ENCODE measurements at regions not wholly inside any gene's neighbourhood (a gene's known extent, or its start where the extent isn't known, plus 50 kb on each side); places are given as distances from the start of the nearest gene placed in this dataset.

GRCh38 chr2:49487139-49487538 lies 332.8 kb upstream of the FSHR start:
- DNase-seq, result no peak

- no peak for DNase-seq
Measured at GRCh38 chr2:49480520-49480919, 326.2 kb upstream of the FSHR start.

DNA sequence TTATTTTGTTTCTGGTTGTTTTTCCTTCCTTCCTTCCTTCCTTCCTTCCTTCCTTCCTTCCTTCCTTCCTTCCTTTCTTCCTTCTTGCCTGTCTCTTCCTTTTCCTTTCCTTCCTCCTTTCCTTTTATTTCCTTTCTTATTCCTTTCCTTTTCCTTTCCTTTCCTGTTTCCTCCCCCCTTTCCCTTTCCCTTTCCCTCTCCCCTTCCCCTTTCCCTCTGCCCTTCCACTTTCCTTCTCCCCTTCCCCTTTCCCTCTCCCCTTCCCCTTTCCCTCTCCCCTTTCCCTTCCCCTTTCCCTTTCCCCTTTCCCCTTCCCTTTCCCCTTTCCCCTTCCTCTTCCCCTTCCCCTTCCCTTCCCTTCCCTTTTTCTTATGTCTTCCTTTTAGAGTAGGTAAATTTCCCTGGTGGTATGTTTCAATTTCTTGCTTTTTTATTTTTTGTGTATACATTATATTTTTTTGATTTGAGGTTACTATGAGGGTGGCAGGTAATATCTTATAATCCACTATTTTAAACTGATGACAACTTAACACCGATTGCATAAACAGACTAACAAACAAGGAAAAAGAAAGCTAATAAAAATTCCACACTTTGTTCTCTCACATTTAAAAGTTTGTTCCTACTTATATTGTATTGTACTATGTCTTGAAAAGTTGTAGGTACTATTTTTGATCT lies 311.0 kb upstream of the FSHR start:
- no peak for DNase-seq

DNA sequence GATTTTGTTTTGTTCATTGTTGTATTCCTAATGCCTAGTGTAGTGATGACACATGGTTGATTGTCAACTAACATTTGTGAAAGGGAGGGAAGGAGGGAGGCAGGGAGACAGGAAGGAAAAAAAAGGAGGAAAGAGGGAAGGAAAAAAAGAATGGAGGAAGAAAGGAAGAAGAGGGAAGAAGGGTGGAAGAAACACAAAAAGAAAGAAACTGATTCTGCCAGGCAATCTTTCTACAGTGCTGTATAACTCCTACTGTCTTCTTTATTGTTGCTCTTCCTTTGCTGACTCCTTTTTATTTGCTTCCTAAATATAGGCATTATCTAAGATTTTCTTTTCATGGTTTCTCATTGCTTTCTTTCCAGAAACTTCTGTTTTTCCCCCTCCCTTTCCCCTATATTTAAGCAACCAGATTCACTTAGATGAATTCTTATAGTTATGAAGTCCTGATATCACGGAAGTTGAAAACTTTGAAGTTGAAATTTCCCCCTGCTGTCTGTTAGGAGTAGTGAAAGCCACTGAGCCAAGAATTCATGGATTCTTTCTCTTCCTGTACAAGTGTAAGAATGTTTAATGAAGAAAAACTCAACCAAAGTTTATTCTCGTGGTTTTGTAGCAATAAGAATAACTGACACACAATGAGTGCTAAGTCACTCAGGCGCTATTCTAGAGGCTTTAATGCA lies 305.1 kb upstream of the FSHR start:
- DNase-seq, result no peak

- no peak for DNase-seq
Measured at GRCh38 chr2:49444005-49444404, 289.7 kb upstream of the FSHR start.

- DNase-seq, result no peak
Measured at GRCh38 chr2:49426996-49427395, 272.7 kb upstream of the FSHR start.

GRCh38 chr2:49416252-49416651 lies 261.9 kb upstream of the FSHR start:
- DNase-seq, result no peak

- no peak for DNase-seq
Measured at GRCh38 chr2:49404108-49404507, 249.8 kb upstream of the FSHR start.

- DNase-seq, result no peak
Measured at GRCh38 chr2:49403637-49404036, 249.3 kb upstream of the FSHR start.

- no peak for DNase-seq
Measured at GRCh38 chr2:49379406-49379805, 225.1 kb upstream of the FSHR start.

DNA sequence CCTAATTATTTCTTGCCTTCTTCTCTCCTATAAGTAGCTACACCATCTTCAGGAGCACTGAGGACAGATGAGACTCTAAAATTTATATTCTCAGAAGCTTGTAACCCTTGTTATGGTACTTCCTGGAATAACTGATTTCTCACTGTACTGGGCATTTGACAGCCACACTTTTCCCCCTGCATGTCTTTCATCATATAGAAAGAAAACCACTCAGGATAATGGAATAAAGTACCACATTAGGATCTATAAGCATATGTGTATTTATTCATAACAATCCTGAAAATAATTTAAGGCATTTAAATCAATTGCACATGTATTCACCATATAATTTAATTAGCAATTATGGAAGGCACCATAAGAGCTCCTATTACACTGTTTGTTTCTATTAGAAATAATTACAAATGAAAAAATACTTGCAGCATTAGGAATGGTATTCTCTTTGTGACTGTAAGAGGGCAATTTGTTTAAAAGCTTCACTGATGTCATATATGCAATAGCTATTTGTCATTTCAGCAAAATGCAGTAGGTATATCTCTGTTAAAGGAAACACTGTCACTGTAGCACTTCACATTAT lies 216.9 kb upstream of the FSHR start:
- no peak for DNase-seq

DNA sequence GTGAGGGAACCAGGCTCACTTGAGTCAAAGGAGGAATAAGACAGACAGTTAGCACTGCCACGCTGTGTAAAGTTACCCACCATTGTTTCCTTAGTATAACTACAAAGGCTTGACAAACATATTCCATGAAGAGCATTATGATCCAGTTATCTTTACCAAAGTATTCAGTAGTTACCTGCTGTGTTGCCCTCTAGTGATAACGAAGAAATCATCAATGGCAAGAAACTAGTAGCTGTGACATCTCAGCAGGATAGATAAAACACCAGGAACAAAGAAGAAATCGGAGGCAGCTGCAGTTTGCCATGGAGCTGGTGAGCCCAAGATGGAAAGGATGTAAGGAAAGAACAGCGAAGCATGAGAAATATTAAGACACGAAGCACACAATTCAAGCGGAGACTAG lies 215.3 kb upstream of the FSHR start:
- DNase-seq, result no peak

DNA sequence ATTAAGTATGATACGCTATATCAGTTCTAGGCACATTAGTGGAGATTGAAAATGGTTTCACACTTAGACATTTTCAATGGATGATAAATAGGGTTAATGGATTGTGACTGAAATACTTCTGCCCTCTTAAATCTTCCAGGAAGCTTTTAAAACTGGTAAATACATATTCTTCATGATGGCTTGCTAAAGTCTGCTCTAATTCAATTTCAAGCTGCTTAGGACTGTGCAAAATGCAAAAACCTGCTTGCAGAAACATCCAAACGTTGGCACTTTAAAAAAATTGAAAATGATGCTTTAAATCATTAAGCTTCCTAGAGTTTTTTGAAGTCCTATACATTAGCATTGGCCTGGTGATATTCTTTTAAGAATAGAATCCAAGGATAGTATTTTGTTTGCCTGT lies 214.8 kb upstream of the FSHR start:
- DNase-seq, result no peak

GRCh38 chr2:49367003-49367402 lies 212.7 kb upstream of the FSHR start:
- no peak for DNase-seq

GRCh38 chr2:49360407-49360767 lies 206.1 kb upstream of the FSHR start:
- no peak for DNase-seq

GRCh38 chr2:49359721-49360406 lies 205.5 kb upstream of the FSHR start:
- no peak for DNase-seq

DNA sequence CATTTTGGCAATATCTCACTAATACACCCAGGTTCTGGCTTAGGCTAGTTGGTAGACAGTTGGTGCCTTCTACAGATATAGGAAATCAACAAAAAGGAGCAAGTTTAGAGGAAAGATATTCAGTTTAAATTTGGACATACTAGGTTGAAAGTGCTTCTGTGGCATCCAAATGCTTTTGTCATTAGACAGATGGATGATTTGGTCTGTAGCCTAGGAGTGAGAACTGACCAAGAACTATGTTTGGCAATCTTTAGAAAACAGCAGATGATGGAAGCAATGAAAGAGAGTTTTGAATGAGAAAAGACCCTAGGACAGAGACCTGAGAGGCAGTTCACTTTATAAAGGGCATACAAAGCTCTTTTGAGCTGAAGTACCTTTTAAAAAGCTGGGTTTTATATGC lies 201.3 kb upstream of the FSHR start:
- no peak for DNase-seq

DNA sequence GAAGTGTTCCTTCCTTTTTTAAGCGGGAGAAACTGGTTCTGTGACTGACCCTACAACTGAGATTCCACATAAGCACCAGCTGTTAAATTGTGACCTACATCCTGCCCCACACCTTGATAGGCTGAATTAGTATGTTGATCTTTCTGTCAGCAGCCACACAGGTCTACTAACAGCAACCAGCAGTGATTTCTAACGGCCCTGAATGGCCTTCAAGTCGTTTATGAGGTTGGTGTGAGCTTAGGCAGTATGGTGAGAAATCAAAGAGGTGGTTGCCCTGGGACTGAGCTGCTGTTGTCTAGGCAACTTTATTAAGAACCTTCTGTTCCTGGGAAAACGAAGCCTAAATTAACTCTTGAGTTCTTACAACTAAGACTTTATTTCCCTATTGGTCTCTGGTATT lies 197.2 kb upstream of the FSHR start:
- DNase-seq, result no peak

- DNase-seq, result no peak
Measured at GRCh38 chr2:49343638-49344037, 189.3 kb upstream of the FSHR start.

DNA sequence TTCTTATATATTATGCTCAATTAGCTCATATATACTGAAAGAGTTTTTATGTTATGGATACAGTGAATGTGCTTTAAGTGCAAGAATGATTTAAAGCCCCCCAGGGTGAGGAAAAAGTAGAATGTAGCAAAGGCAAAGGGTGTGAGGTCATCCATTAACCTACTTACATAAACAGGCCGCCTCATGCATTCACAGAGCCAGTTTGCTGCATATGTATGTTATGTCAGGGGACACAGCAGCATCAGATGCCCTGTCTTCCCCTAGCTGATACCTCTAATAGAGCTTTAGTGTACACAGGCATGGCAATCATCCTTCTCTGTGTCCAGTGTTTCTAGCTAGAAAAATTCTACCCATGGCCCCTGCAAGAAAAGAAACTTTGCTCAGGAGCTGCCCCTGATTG lies 187.8 kb upstream of the FSHR start:
- DNase-seq, result no peak

- no peak for DNase-seq
Measured at GRCh38 chr2:49335546-49335945, 181.2 kb upstream of the FSHR start.

GRCh38 chr2:49332415-49332814 lies 178.1 kb upstream of the FSHR start:
- no peak for DNase-seq

DNA sequence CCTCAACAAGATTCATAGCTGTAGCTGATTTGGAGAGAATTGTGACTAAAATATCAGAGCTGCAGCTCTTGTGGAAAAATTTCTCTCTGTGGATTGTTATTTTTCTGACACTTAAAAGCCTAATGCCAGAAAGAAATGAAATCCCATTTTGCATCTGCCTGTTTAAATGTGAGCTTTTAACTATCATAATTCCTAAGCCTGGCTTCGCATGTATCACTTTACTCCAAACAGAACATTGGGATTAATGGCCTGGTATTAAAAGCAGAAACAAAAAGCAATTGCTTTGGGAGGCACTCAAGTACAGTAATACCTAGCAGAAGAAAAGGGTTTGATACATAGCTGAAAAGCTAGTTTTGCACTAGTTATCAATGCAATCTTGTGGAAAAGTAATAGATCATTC lies 164.2 kb upstream of the FSHR start:
- DNase-seq, result no peak

GRCh38 chr2:49309461-49309860 lies 155.1 kb upstream of the FSHR start:
- DNase-seq, result no peak
